ENCODE measurements at regions not wholly inside any gene's neighbourhood (a gene's known extent, or its start where the extent isn't known, plus 50 kb on each side); places are given as distances from the start of the nearest gene placed in this dataset.

GRCh38 chr1:221418346-221418745 is 323.5 kb downstream of the DUSP10 start:
- ATAC-seq (no peak), DNase-seq (no peak)
- no peak overlapping the region for H3K4me3 ChIP-seq
- H3K27ac ChIP-seq: no peak overlapping the region
- intact Hi-C loops (cut with DNase I): no loop called here
- TF ChIP-seq CTCF (IDR thresholded peaks at IDR 0.05) (no peak), POLR2A (IDR thresholded peaks at IDR 0.05) (no peak)
- H3K36me3 ChIP-seq (replicated peaks in 1 of 2; ENCODE audit: insufficient read depth in 1 of 2, low read depth in 2 of 2): no peaks in the 10 kb centered on the region
- no peaks in the 10 kb centered on the region for H3K9me3 ChIP-seq
- H3K27me3 ChIP-seq: no peaks in the 10 kb centered on the region
- H3K4me1 ChIP-seq: peaks cover 6% of the 10 kb centered on the region
- WGBS, 2 donors: 75 to 92% methylated on average over 1 of the region's 1 CpG

GRCh38 chr1:221419513-221420095 is 322.3 kb downstream of the DUSP10 start:
- intact Hi-C loops (cut with DNase I): no loop called here
- Histone ChIP-seq H3K27me3 (no peaks in the 10 kb centered on the region), H3K4me1 (peaks cover 6% of the 10 kb centered on the region), H3K4me3 (no peak overlapping the region), H3K27ac (no peak overlapping the region), H3K36me3 (replicated peaks in 1 of 2; ENCODE audit: insufficient read depth in 1 of 2, low read depth in 2 of 2) (no peaks in the 10 kb centered on the region), H3K9me3 (no peaks in the 10 kb centered on the region)
- ATAC-seq: no peak
- TF ChIP-seq POLR2A (IDR thresholded peaks at IDR 0.05) (no peak), CTCF (IDR thresholded peaks at IDR 0.05) (no peak)
- DNase-seq: peak in 1 of 4 donors; percentile 8
- 49 to 66% methylated on average over 3 of the region's 3 CpGs for WGBS, 2 donors

GRCh38 chr1:221429264-221429663 is 312.6 kb downstream of the DUSP10 start:
- DNase-seq (no peak), ATAC-seq (no peak)
- H3K36me3 ChIP-seq (replicated peaks in 1 of 2; ENCODE audit: insufficient read depth in 1 of 2, low read depth in 2 of 2): no peaks in the 10 kb centered on the region
- no peak overlapping the region for H3K4me3 ChIP-seq
- TF ChIP-seq POLR2A (IDR thresholded peaks at IDR 0.05) (no peak), CTCF (IDR thresholded peaks at IDR 0.05) (no peak)
- 61 to 91% methylated on average over 1 of the region's 1 CpG for WGBS, 2 donors
- no peaks in the 10 kb centered on the region for H3K27me3 ChIP-seq
- H3K27ac ChIP-seq: no peak overlapping the region
- intact Hi-C loops (cut with DNase I): no loop called here
- peaks cover 9% of the 10 kb centered on the region for H3K4me1 ChIP-seq
- no peaks in the 10 kb centered on the region for H3K9me3 ChIP-seq

- intact Hi-C loops (cut with DNase I): loop anchor here (10.0 kb wide), 2 partner anchors 526 to 616 kb away; no protein-coding TSS in a partner anchor
Measured at GRCh38 chr1:221430152-221430960, 311.5 kb downstream of the DUSP10 start.

More at GRCh38 chr1:221430152-221430960, 311.5 kb downstream of the DUSP10 start:
- H3K27ac ChIP-seq: no peak overlapping the region
- WGBS, 2 donors: 42 to 46% methylated on average over 4 of the region's 4 CpGs
- TF ChIP-seq CTCF (IDR thresholded peaks at IDR 0.05): no peak
- TF ChIP-seq POLR2A (IDR thresholded peaks at IDR 0.05): no peak
- no peak overlapping the region for H3K4me3 ChIP-seq
- H3K36me3 ChIP-seq (replicated peaks in 1 of 2; ENCODE audit: insufficient read depth in 1 of 2, low read depth in 2 of 2): no peaks in the 10 kb centered on the region
- H3K9me3 ChIP-seq: no peaks in the 10 kb centered on the region
- peaks cover 9% of the 10 kb centered on the region for H3K4me1 ChIP-seq
- DNase-seq (peak in 1 of 4 donors; percentile 27), ATAC-seq (no peak)
- H3K27me3 ChIP-seq: no peaks in the 10 kb centered on the region

Measured in body of pancreas (tissue), 4 donors.